Parathyroid adenoma (tissue), 2 donors: ENCODE measurements at regions not wholly inside any gene's neighbourhood (a gene's known extent, or its start where the extent isn't known, plus 50 kb on each side); places are given as distances from the start of the nearest gene placed in this dataset.
"Not testable (repeated sequence)": the region's sequence is repeated elsewhere in the genome, so short reads cannot be mapped to it uniquely, and the experiment has no call there.

Experiments used
- H2AFZ ChIP-seq: fragments of 300-600 bp; sonication (generic); one replicate; pipeline ENCODE4 v1.7.0; 2017; ENCODE audit warnings: antibody characterized with exemption, mild to moderate bottlenecking
- H3K27ac ChIP-seq: fragments of 300-600 bp; sonication (generic); one replicate; pipeline ENCODE4 v1.7.0; 2017
- H3K27me3 ChIP-seq: fragments of 300-600 bp; sonication (generic); one replicate; pipeline ENCODE4 v1.7.0; 2017; ENCODE audit warnings: low read length; ENCODE audit not compliant: control insufficient read depth, insufficient read depth
- H3K36me3 ChIP-seq: fragments of 300-600 bp; sonication (generic); one replicate; pipeline ENCODE4 v1.7.0; 2017; ENCODE audit warnings: low read length; ENCODE audit not compliant: control insufficient read depth, insufficient read depth
- H3K4me1 ChIP-seq: fragments of 300-600 bp; sonication (generic); one replicate; pipeline ENCODE4 v1.7.0; 2017; ENCODE audit warnings: control low read depth
- H3K4me2 ChIP-seq: fragments of 300-600 bp; sonication (generic); one replicate; pipeline ENCODE4 v1.7.0; 2017; ENCODE audit warnings: low read length
- H3K4me3 ChIP-seq: fragments of 300-600 bp; sonication (generic); one replicate; pipeline ENCODE4 v1.7.0; 2017; ENCODE audit warnings: low read depth, low read length
- H3K79me2 ChIP-seq: fragments of 300-600 bp; sonication (generic); one replicate; pipeline ENCODE4 v1.7.0; 2017; ENCODE audit warnings: control low read depth
- H3K9ac ChIP-seq: fragments of 300-600 bp; sonication (generic); one replicate; pipeline ENCODE4 v1.7.0; 2017; ENCODE audit warnings: mild to moderate bottlenecking
- H3K9me3 ChIP-seq: fragments of 300-600 bp; sonication (generic); one replicate; pipeline ENCODE4 v1.7.0; 2017; ENCODE audit warnings: low read length; ENCODE audit not compliant: control insufficient read depth
- TF ChIP-seq, protein P1 (sequence below): fragments of 300-600 bp; sonication (generic); IDR thresholded peaks from one replicate; pipeline ENCODE4 v1.7.0; 2017; ENCODE audit warnings: antibody characterized with exemption, mild to moderate bottlenecking
- donor health status: primary hyperparathyroidism.

DNA sequence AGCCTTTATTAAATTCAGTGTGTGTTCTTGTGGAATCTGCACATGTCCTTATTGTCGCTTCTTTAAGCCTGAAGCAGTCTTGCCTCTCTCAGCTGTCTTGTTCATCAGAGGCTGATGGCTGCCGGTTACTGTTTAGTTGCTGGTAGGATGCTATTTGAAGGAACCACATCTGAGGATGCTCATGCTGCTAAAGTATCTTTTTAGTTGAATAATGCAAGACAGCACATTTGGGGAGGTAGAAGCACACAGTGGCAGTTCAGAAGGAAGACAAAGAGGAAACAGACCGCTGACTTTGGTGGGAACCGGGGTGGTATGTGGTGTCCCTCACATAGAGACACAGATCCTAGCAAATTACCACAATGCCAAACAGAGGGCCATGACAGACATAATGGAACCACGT, 144.2 kb upstream of the HDDC2 start:
- Histone ChIP-seq H3K4me3 (no peak overlapping the region), H3K4me1 (no peaks in the 10 kb centered on the region), H3K9ac (no peak overlapping the region), H3K9me3 (no peaks in the 10 kb centered on the region), H2AFZ (no peak overlapping the region), H3K4me2 (no peak overlapping the region), H3K79me2 (no peaks in the 10 kb centered on the region), H3K36me3 (no peaks in the 10 kb centered on the region), H3K27ac (no peak overlapping the region), H3K27me3 (no peaks in the 10 kb centered on the region)
- TF ChIP-seq, protein P1, sequence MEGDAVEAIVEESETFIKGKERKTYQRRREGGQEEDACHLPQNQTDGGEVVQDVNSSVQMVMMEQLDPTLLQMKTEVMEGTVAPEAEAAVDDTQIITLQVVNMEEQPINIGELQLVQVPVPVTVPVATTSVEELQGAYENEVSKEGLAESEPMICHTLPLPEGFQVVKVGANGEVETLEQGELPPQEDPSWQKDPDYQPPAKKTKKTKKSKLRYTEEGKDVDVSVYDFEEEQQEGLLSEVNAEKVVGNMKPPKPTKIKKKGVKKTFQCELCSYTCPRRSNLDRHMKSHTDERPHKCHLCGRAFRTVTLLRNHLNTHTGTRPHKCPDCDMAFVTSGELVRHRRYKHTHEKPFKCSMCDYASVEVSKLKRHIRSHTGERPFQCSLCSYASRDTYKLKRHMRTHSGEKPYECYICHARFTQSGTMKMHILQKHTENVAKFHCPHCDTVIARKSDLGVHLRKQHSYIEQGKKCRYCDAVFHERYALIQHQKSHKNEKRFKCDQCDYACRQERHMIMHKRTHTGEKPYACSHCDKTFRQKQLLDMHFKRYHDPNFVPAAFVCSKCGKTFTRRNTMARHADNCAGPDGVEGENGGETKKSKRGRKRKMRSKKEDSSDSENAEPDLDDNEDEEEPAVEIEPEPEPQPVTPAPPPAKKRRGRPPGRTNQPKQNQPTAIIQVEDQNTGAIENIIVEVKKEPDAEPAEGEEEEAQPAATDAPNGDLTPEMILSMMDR: no peak

DNA sequence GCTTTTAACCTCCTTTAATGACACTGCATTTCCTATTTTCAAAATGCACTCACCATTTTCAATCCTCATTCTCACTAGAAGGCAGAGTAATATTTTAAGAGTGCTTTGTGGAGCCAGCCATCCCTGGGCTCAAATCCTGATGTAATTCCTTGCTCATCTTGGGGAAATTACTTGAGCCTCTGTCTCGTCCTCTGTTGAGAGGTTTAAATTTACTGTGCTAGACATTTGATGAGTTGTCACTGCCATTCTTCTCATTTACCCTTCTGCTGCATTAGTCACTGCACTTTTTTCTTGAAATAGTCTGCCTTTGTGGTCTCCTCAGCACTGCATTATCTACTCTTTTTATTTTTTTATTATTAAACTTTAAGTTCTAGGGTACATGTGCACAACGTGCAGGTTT, 150.0 kb upstream of the HDDC2 start:
- Histone ChIP-seq H3K4me3 (no peak overlapping the region), H3K79me2 (no peaks in the 10 kb centered on the region), H3K9me3 (no peaks in the 10 kb centered on the region), H3K36me3 (no peaks in the 10 kb centered on the region), H3K27ac (no peak overlapping the region), H3K27me3 (no peaks in the 10 kb centered on the region), H3K4me2 (no peak overlapping the region), H3K9ac (no peak overlapping the region), H3K4me1 (no peaks in the 10 kb centered on the region), H2AFZ (no peak overlapping the region)
- TF ChIP-seq, protein P1: no peak

DNA sequence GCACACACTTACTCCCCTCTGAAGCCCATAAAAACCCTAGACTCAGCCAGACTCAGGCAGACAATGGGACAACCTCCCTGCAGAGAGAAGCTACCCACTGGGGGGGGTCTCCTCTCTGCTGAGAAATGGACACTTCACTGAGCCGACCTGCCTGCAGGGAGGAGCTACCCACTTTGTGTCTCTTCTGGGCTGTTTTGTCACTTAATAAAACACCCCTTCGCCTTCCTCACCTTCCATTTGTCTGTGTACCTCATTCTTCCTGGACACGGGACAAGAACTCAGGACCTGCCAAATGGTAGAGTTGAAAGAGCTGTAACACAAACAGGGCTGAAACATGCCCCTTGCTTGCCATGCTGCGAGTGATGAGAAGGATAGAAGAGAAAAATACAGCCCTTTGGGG, 151.7 kb upstream of the HDDC2 start:
- H2AFZ ChIP-seq: no peak overlapping the region
- no peaks in the 10 kb centered on the region for H3K9me3 ChIP-seq
- no peaks in the 10 kb centered on the region for H3K27me3 ChIP-seq
- H3K4me2 ChIP-seq: no peak overlapping the region
- H3K79me2 ChIP-seq: no peaks in the 10 kb centered on the region
- no peaks in the 10 kb centered on the region for H3K4me1 ChIP-seq
- TF ChIP-seq, protein P1: no peak
- H3K36me3 ChIP-seq: no peaks in the 10 kb centered on the region
- no peak overlapping the region for H3K4me3 ChIP-seq
- H3K27ac ChIP-seq: no peak overlapping the region
- H3K9ac ChIP-seq: no peak overlapping the region

DNA sequence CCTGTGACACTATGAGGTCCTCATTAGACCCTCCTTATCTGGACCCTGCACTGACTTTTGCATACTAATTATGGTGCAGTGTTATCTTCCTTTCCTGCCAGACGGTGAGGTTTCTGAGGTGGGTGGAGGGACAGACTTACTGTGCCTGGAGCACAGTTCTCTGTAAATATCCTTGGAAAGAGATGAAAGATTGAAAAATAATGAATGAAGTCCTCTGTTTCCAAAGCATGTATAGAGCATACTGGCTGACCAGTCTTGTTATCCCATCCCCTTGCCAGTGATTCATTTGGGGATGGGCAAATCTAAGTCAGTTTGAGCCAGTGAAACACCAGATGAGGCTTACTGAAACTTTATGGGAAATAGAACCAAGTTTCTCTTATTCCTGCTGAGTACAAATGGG, 152.6 kb upstream of the HDDC2 start:
- H2AFZ ChIP-seq: no peak overlapping the region

DNA sequence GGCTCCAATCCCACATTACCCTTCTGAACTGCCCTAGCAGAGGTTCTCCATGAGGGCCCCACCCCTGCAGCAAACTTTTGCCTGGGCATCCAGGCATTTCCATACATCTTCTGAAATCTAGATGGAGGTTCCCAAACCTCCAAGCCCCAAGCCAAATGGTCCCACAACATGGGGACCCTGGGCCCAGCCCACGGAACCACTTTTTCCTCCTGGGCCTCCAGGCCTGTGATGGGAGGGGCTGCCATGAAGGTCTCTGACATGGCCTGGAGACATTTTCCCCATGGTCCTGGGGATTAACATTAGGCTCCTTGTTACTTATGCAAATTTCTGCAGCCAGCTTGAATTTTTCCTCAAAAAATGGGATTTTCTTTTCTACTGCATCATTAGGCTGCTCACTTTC, 156.7 kb upstream of the HDDC2 start:
- H3K4me3 ChIP-seq, H2AFZ ChIP-seq, H3K4me2 ChIP-seq, H3K27me3 ChIP-seq, H3K9ac ChIP-seq, H3K36me3 ChIP-seq, H3K27ac ChIP-seq, H3K4me1 ChIP-seq, H3K9me3 ChIP-seq, H3K79me2 ChIP-seq: not testable (repeated sequence)

More for the DNA sequence above, 152.6 kb upstream of the HDDC2 start:
- Histone ChIP-seq H3K79me2 (no peaks in the 10 kb centered on the region), H3K27ac (no peak overlapping the region), H3K4me2 (no peak overlapping the region), H3K27me3 (no peaks in the 10 kb centered on the region), H3K4me3 (no peak overlapping the region), H3K4me1 (no peaks in the 10 kb centered on the region), H3K9ac (no peak overlapping the region), H3K9me3 (no peaks in the 10 kb centered on the region), H3K36me3 (no peaks in the 10 kb centered on the region)
- TF ChIP-seq, protein P1: no peak

DNA sequence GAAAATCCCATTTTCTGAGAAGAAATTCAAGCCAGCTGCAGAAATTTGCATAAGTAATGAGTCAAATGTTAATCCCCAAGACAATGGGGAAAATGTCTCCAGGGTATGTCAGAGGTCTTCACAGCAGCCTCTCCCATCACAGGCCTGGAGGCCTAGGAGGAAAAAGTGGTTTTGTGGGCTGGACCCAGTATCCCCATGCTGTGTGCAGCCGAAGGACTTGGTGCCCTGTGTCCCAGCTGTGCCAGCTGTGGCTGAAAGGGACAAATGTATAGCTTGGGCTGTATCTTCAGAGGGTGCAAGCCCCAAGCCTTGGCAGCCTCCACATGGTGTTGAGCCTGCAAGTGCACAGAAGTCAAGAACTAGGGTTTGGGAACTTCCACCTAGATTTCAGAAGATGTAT, 163.6 kb upstream of the HDDC2 start:
- H2AFZ ChIP-seq, H3K36me3 ChIP-seq, H3K27me3 ChIP-seq, H3K9me3 ChIP-seq, H3K79me2 ChIP-seq, H3K4me3 ChIP-seq, H3K9ac ChIP-seq, H3K27ac ChIP-seq, H3K4me1 ChIP-seq, H3K4me2 ChIP-seq: not testable (repeated sequence)
